GM23248 (cell line): ENCODE measurements at regions not wholly inside any gene's neighbourhood (a gene's known extent, or its start where the extent isn't known, plus 50 kb on each side); places are given as distances from the start of the nearest gene placed in this dataset.
"Not testable (repeated sequence)": the region's sequence is repeated elsewhere in the genome, so short reads cannot be mapped to it uniquely, and the experiment has no call there.

Source experiments
- DNase-seq: peaks from one replicate; pipeline ENCODE4 v3.0.0-alpha.2; 2015
- H2AFZ ChIP-seq: fragments of 200-600 bp; sonication (generic); 2 replicates; pipeline ENCODE4 v1.6.1; 2016; ENCODE audit warnings: antibody characterized with exemption
- H3F3A ChIP-seq: fragments of 200-600 bp; sonication (generic); 2 replicates; pipeline ENCODE4 v1.6.1; 2016; ENCODE audit warnings: mild to moderate bottlenecking, antibody characterized with exemption, mixed run types; ENCODE audit not compliant: insufficient read depth
- H3K27ac ChIP-seq: fragments of 200-600 bp; sonication (generic); 2 replicates; pipeline ENCODE4 v1.5.1; 2016; ENCODE audit warnings: mild to moderate bottlenecking
- H3K27me3 ChIP-seq: fragments of 200-600 bp; sonication (generic); replicated peaks from 2 replicates; pipeline ENCODE4 v1.6.1; 2016; ENCODE audit warnings: mild to moderate bottlenecking; ENCODE audit not compliant: insufficient read depth
- H3K36me3 ChIP-seq: fragments of 200-600 bp; sonication (generic); 2 replicates; pipeline ENCODE4 v1.6.1; 2016; ENCODE audit warnings: low read depth, mild to moderate bottlenecking
- H3K4me1 ChIP-seq: fragments of 200-600 bp; sonication (generic); 2 replicates; pipeline ENCODE4 v1.6.1; 2016; ENCODE audit warnings: mild to moderate bottlenecking; ENCODE audit not compliant: insufficient read depth
- H3K4me2 ChIP-seq: fragments of 200-600 bp; sonication (generic); one replicate; pipeline ENCODE4 v1.6.1; 2016; ENCODE audit warnings: mild to moderate bottlenecking; ENCODE audit not compliant: unreplicated experiment
- H3K4me3 ChIP-seq: fragments of 200-600 bp; sonication (generic); 2 replicates; pipeline ENCODE4 v1.5.1; 2016; ENCODE audit warnings: mild to moderate bottlenecking
- H3K79me2 ChIP-seq: fragments of 200-600 bp; sonication (generic); 2 replicates; pipeline ENCODE4 v1.6.1; 2016; ENCODE audit warnings: mild to moderate bottlenecking; ENCODE audit not compliant: insufficient read depth
- H3K9ac ChIP-seq: fragments of 200-600 bp; sonication (generic); 2 replicates; pipeline ENCODE4 v1.6.1; 2016; ENCODE audit warnings: mild to moderate bottlenecking
- H3K9me2 ChIP-seq: fragments of 200-600 bp; sonication (generic); 2 replicates; pipeline ENCODE4 v1.6.1; 2016; ENCODE audit warnings: mixed run types, mild to moderate bottlenecking, moderate library complexity; ENCODE audit not compliant: insufficient read depth
- H3K9me3 ChIP-seq: fragments of 200-600 bp; sonication (generic); one replicate; pipeline ENCODE4 v1.6.1; 2017; ENCODE audit warnings: low read depth
- H4K20me1 ChIP-seq: fragments of 200-600 bp; sonication (generic); 2 replicates; pipeline ENCODE4 v1.6.0; 2016; ENCODE audit not compliant: insufficient read depth
- EZH2 ChIP-seq: fragments of 200-600 bp; sonication (generic); IDR thresholded peaks from 2 replicates; pipeline ENCODE4 v1.6.1; 2018; ENCODE audit warnings: antibody characterized with exemption, mild to moderate bottlenecking; ENCODE audit not compliant: insufficient read depth, poor library complexity, severe bottlenecking
- EZH2phosphoT487 ChIP-seq: fragments of 200-600 bp; sonication (generic); IDR thresholded peaks from 2 replicates; pipeline ENCODE4 v1.6.1; 2018; ENCODE audit warnings: antibody characterized with exemption, moderate library complexity, mild to moderate bottlenecking, low read depth; ENCODE audit not compliant: insufficient read depth
- WGBS, 2 experiments: methylation state at CpG; one replicate each; pipeline ENCODE4 v1.1.6; 2015 to 2017; ENCODE audit warnings: low lambda C conversion rate in 2 of 2, low coverage in 1 of 2; ENCODE audit errors: missing lambda C conversion rate in 2 of 2; 5-methylcytosine and 5-hydroxymethylcytosine counted together
- in situ Hi-C: fragments of 300-500 bp; cut with MboI; formaldehyde crosslinking; loops from 2 replicates; pipeline ENCODE4 v1.15.0; 2020

DNA sequence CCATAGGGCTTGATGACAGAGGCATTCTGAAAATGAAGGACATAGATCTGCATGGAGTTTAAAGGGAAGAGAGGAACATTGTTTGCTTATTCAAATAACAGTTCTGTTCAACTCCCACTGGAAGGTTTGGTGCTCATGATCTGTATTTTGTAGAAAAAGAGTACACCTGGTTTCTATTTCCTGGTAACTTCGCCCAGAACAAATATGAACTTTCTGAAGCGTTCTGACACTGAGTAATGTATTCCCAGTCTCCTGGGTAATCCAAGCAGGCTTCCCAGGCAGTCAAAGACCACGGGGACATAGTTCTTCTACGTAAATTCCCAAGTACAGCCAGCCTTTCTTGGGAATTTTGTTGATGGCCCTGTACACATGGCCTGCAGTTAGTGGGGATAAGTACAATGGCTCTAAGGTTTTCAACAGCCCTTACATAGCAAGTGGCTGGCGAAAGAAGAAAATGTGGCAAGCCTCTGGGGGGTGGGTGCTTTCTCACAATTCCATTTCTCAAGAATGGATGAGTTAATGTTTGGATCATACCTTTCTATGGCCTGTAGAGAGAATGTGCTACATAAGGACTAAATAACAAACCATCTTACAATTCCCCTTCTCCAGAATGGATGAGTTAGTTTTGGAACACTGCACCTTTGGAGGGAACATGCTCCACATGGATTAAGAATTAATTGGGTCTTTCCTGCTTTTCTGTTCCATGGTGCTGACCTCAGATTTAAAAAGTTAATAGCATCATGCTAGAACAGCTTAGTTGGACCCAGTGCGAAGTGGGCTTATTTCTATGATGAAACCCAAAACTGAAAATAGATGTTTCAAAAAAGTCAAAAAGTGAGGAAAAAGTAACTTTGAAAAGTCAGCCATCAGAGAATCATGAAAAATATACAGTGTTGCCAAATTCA, 52.7 kb downstream of the COL6A6 start:
- H3K9ac ChIP-seq: no peak overlapping the region
- no peaks in the 10 kb centered on the region for H3K9me3 ChIP-seq
- TF ChIP-seq EZH2 (no peak), EZH2phosphoT487 (no peak)
- no peaks in the 10 kb centered on the region for H3K36me3 ChIP-seq
- no peaks in the 10 kb centered on the region for H3K79me2 ChIP-seq
- in situ Hi-C loops: no loop called here
- no peaks in the 10 kb centered on the region; the same call in 1 of the 2 replicates for H3F3A ChIP-seq
- no peaks in the 10 kb centered on the region for H3K9me2 ChIP-seq
- peaks cover 9% of the 10 kb centered on the region; the same call in 1 of the 2 replicates for H3K4me1 ChIP-seq
- DNase-seq: no peak
- no peak overlapping the region for H3K4me2 ChIP-seq
- H3K4me3 ChIP-seq: no peak overlapping the region
- H2AFZ ChIP-seq: no peak overlapping the region
- 37 to 39% methylated on average over 6 of the region's 6 CpGs for WGBS, 2 experiments
- H4K20me1 ChIP-seq: no peaks in the 10 kb centered on the region
- H3K27ac ChIP-seq: no peak overlapping the region
- H3K27me3 ChIP-seq: peaks cover 26% of the 10 kb centered on the region; the same call in 1 of the 2 replicates

DNA sequence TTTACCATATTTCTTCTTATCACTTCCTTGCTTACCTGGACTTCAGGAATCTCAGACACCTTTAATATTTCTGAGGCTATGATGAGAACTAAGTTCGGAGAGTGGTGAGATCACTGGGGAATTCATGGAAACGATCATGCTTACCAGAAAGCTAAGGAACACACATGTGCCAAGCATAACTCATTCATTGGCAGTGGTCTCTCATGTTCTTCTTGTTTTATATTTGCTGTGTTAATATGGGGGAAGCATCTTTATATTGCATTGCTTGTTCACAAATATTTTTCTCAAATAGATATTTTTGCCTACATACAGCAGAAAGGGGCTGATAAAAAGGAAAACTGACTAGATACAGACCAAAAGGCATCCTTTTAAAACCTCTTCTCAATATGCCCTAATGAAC, 55.8 kb downstream of the COL6A6 start:
- Histone ChIP-seq H2AFZ (no peak overlapping the region), H3K27me3 (0 out of 2 replicates have a peak, but pooled peaks cover 19% of the 10 kb centered on the region), H4K20me1 (no peaks in the 10 kb centered on the region), H3K4me3 (no peak overlapping the region), H3K9ac (no peak overlapping the region), H3K27ac (no peak overlapping the region), H3K79me2 (no peaks in the 10 kb centered on the region), H3K9me2 (no peaks in the 10 kb centered on the region), H3K4me1 (peaks cover 26% of the 10 kb centered on the region), H3K9me3 (no peaks in the 10 kb centered on the region), H3K4me2 (no peak overlapping the region), H3F3A (peaks cover 18% of the 10 kb centered on the region), H3K36me3 (no peaks in the 10 kb centered on the region)
- WGBS, 2 experiments: 31 to 33% methylated on average over 2 of the region's 2 CpGs
- TF ChIP-seq EZH2 (no peak), EZH2phosphoT487 (no peak)
- in situ Hi-C loops: no loop called here
- no peak for DNase-seq

- peaks cover 26% of the 10 kb centered on the region for H3K4me1 ChIP-seq
- no peaks in the 10 kb centered on the region for H3K9me2 ChIP-seq
- H3K27me3 ChIP-seq: peaks cover 11% of the 10 kb centered on the region; the same call in 1 of the 2 replicates
- DNase-seq: peak; percentile 65
- in situ Hi-C loops: no loop called here
- H2AFZ ChIP-seq: no peak overlapping the region
- no peak overlapping the region for H3K9ac ChIP-seq
- no peaks in the 10 kb centered on the region for H4K20me1 ChIP-seq
- H3K9me3 ChIP-seq: no peaks in the 10 kb centered on the region
- TF ChIP-seq EZH2 (no peak), EZH2phosphoT487 (no peak)
- H3F3A ChIP-seq: peaks cover 18% of the 10 kb centered on the region
- WGBS, 2 experiments: 48 to 51% methylated on average over 3 of the region's 3 CpGs
- H3K27ac ChIP-seq: no peak overlapping the region
- H3K36me3 ChIP-seq: no peaks in the 10 kb centered on the region
- H3K4me2 ChIP-seq: peak overlapping the region; percentile 54
- H3K4me3 ChIP-seq: no peak overlapping the region
- H3K79me2 ChIP-seq: no peaks in the 10 kb centered on the region
Observed at GRCh38 chr3:130576375-130577266, 59.6 kb downstream of the COL6A6 start.

- peak; percentile 19 for DNase-seq
- H2AFZ ChIP-seq: no peak overlapping the region
- no peaks in the 10 kb centered on the region for H4K20me1 ChIP-seq
- TF ChIP-seq EZH2 (no peak), EZH2phosphoT487 (no peak)
- no peaks in the 10 kb centered on the region for H3K79me2 ChIP-seq
- no peak overlapping the region for H3K9ac ChIP-seq
- no peak overlapping the region for H3K27ac ChIP-seq
- H3K4me1 ChIP-seq: no peaks in the 10 kb centered on the region
- H3K27me3 ChIP-seq: peaks cover 9% of the 10 kb centered on the region; the same call in 1 of the 2 replicates
- in situ Hi-C loops: no loop called here
- H3K9me3 ChIP-seq: no peaks in the 10 kb centered on the region
- no peak overlapping the region for H3K4me3 ChIP-seq
- no peak overlapping the region for H3K4me2 ChIP-seq
- H3F3A ChIP-seq: no peaks in the 10 kb centered on the region
- no peaks in the 10 kb centered on the region for H3K36me3 ChIP-seq
- H3K9me2 ChIP-seq: no peaks in the 10 kb centered on the region
Observed at GRCh38 chr3:130582457-130583153, 65.6 kb downstream of the COL6A6 start.

GRCh38 chr3:130594749-130595148, 77.8 kb downstream of the COL6A6 start:
- H3K4me1 ChIP-seq, H4K20me1 ChIP-seq, H3K79me2 ChIP-seq, H3K9me2 ChIP-seq, H3K4me2 ChIP-seq, H3K27ac ChIP-seq, in situ Hi-C loops, H3K9me3 ChIP-seq, H3K4me3 ChIP-seq, H3K36me3 ChIP-seq, DNase-seq, H2AFZ ChIP-seq, H3K27me3 ChIP-seq, H3F3A ChIP-seq, H3K9ac ChIP-seq: not testable (repeated sequence)
- WGBS, 2 experiments: 22 to 27% methylated on average over 1 of the region's 1 CpG
